COLO668 (cell line): ENCODE measurements at regions not wholly inside any gene's neighbourhood (a gene's known extent, or its start where the extent isn't known, plus 50 kb on each side); places are given as distances from the start of the nearest gene placed in this dataset.

ENCODE experiments used
- DNase-seq: peaks from one replicate; lab custom pipeline; 2025; ENCODE audit not compliant: unreplicated experiment; lab: John Stamatoyannopoulos, UW

DNA sequence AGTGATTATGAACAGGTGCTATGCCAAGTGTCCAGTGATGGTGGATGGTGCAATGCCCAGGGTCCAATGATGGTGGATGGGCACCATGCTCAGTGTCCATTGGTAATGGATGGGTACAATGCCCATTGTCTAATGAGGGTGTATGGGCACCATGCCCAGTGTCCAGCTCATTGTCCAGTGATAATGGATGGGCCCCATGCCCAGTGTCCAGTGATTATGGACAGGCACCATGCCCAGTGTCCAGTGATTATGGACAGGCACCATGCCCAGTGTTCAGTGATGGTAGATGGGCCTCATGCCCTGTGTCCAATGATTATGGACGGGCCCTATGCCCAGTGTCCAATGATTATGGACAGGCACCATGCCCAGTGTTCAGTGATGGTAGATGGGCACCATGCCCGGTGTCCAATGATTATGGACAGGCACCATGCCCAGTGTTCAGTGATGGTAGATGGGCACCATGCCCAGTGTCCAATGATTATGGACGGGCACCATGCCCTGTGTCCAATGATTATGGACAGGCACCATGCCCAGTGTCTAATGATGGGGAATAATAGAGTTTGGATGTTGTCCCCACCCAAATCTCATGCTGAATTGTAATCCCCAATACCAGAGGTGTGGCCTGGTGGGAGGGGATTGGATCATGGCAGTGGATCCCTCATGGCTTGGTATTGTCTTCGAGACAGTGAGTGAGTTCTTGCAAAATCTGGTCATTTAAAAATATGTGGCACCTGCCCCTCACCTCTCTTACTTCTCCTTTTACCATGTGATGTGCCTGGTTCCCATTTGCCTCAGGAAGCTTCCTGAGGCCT is 87.8 kb downstream of the ANKRD10 start:
- no peak for DNase-seq
